NOMO-1 (cell line): ENCODE measurements at regions not wholly inside any gene's neighbourhood (a gene's known extent, or its start where the extent isn't known, plus 50 kb on each side); places are given as distances from the start of the nearest gene placed in this dataset.
"Not testable (repeated sequence)": the region's sequence is repeated elsewhere in the genome, so short reads cannot be mapped to it uniquely, and the experiment has no call there.

Experiments
- DNase-seq, 2 experiments: peaks; one replicate each; lab custom pipeline; 2025; ENCODE audit not compliant: unreplicated experiment in 2 of 2; lab: John Stamatoyannopoulos, UW

DNA sequence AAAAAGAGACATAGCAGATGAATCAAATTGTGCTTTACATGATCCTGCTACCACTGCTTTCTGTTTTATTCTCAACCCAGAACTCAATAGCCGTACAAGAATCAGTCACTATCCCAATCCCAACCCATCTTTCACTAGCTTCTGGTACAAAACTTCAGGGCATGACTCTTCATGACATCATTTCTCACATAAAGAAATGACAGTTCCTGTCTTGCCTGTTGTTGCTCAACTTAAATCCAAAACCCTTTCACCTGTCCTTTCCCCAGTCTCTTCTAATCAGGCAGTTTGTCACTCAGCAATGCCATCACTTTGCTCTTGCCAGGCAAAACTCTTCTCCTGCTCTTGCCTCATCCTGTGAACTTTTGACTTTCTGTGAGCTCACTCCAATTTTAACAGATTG is 962.8 kb downstream of the GALC start:
- DNase-seq: no peak

DNA sequence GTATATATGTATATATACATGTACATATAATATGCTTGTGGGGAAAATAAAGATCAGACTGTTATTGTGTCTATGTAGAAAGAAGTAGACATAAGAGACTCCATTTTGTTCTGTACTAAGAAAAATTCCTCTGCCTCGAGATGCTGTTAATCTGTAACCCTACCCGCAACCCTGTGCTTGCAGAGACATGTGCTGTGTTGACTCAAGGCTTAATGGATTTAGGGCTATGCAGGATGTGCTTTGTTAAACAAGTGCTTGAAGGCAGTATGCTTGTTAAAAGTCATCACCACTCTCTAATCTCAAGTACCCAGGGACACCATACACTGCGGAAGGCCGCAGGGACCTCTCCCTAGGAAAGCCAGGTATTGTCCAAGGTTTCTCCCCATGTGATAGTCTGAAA is 972.9 kb downstream of the GALC start:
- not testable (repeated sequence) for DNase-seq

DNA sequence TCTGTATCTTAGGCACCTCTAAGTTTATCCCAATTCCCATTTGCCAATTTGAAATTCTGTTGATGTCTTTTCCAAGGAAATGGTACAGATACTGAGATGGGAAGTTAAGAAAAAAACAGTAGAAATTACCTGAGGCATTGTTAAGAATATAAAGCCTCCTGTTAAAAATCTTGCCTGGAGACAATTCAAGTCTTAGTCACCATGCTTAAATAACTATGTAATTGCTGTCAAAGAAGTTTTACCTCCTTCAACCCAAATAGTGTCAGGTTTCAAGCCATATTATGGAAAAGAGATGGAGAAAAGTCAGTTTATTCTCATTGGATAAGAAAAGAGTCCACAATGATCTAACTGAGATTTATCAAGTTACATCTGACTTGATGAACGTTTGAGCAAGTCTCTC is 974.7 kb downstream of the GALC start:
- no peak for DNase-seq

DNA sequence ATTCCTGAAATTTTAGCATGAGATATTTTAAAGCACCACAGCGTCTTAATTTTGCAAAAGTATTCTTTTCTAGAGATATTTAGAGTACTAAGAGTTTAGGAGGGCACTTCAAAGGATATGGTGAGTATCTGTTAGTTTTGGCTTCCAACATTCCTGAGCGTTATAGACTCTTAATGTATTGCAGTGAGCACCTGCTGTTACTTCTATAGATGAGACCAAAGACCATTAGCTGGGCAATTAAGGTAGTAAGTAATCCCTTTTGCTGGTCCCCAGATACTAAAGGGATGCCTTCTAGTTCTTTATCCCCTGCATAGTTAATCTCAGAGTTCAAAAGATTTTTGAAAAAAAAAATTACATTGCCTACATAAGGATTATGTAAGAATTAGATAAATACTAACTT is 975.6 kb downstream of the GALC start:
- DNase-seq: no peak

DNA sequence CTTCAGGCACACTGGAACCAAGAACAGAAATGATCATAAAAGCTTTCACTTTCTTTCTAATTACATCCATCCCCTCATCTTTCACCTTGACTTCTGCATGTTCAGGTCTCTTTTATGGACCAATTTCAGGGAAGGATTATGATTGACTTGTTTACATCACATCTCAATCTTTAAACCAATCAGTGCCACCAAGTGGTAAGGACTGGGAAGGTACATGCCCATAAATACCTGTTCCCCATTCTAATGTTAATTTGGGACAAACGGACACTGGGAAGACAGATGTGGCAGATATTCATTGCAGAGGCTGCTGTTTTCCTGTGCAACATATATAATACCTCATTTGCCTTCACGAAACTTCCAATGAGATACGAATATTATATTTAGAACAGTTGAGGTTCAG is 978.1 kb downstream of the GALC start:
- DNase-seq: no peak

DNA sequence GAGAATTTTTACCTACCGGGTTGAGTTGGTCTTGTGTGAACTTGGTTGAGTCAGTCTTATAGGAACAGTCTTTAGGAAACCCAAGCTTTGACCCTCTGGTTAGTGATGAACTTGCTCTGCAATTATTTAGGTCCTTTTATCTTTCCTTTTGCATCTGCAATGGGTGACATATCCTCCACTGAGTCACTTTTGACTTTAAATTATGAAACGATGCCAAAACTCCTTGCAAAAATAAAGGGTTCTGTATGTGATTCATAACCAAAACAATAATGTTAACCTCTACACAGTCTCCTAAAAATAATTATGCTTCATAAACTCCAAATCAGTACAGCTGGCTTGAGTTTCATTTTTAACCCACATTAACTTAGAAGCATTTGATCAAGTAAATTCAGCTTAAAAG is 979.4 kb downstream of the GALC start:
- no peak for DNase-seq

DNA sequence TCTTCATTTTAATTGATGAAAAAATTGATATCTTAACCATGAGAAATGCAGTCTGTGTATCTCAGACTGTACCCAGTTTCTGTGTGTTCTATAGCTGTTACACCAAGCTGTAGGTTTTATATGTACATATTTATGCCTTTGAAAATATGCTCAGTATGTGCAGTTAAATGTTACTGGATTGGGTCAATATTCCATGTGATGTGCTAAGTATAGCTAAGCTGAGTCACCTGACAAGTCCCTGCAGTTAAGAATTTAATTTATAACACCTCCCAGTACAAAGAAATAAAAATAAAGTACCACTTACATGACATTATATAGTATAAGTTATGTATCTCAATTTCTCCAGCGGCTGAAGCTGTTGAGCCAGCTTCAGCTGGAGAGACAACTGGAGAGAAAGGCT is 984.0 kb downstream of the GALC start:
- no peak for DNase-seq

DNA sequence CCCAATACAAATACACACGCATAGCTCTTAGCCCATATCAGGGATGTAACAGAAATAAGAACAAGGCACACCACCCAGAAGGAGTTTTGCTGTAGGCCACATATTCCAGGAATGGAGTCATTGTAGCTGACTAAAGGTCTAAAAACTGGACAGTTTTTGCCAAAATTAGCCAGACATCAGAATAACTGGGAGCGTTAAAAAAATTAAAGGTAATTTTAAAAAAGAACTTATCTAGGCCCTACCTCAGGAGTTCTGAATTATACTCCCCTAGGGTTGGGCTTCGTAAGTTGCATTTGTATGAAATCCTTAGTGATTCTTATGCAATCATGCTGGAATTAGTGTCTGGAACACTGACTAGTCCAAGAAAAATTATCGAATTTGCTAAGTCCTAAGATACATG is 987.7 kb downstream of the GALC start:
- DNase-seq: no peak

DNA sequence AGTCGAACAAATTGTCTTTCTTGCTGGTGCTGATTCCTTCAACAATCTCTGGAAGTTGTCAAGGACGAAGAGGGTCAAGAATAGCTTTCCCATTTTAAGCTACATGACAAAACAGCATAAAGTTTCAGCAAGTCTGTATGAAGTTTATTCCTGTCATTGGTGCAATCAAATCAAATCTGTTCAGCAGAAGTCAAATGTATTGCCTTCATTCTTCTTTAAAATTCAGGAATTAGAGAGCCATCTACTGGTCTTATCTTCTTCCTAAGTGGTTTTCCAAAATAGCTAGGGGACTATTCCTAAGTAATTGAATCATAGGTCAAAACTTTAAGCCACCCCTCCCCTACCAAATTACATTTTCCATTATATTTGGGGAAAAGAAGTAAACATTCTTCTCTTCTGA is 990.2 kb downstream of the GALC start:
- DNase-seq: no peak

DNA sequence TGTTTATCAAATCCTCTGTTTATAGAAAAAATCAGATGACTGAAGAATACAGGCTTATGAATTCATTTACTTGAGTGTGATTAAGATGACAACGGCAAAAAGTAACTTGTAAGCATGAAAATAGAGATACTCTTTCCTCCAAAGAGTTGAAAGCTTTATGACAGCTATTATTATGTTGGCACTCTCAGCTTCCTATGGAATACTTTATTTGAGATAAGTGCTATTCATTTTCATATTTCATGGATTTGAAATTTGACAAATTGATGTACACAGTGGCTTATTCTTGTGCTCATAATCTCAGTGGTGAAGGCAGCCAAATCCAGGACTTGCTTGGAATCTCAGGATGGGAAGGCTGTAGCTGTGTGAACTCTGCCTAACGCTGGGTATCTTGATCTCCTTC is 991.6 kb downstream of the GALC start:
- no peak for DNase-seq

DNA sequence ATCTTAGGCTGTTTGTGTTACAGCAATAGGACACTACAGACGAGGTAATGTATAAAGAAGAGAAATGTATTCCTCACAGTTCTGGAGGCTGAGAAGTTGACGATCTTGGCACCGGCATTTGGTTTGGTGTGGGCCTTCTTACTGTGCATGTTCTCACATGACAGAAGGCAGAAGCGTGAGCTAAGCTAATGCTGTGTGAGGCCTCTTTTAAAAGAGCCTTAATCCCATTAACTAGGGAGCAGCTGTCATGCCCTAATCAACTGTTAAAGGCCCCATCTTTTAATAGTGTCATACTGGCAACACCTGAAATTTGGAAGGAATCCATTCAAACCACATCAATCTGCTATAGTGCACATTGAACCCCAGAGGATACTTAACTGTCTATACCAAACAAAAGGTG is 992.9 kb downstream of the GALC start:
- no peak for DNase-seq

DNA sequence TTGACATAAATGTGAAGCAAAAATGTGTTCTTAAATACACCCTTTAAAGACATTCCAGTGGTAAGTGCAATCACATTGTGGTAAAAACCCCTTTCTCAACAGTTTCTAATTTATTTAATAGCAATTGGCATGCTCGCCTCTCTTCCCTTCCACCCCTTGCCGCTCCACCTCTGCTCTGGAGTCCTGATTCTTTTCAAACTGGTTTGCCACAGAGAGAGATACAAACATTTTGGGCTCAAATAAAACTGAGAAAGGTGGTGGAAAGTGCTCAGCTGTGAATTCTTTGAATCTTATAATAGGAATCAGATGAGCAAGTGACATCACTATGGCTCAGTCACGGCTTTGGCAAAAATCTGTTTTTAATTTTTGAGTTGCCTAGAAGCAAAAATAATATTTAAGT is 993.9 kb downstream of the GALC start:
- DNase-seq: no peak

DNA sequence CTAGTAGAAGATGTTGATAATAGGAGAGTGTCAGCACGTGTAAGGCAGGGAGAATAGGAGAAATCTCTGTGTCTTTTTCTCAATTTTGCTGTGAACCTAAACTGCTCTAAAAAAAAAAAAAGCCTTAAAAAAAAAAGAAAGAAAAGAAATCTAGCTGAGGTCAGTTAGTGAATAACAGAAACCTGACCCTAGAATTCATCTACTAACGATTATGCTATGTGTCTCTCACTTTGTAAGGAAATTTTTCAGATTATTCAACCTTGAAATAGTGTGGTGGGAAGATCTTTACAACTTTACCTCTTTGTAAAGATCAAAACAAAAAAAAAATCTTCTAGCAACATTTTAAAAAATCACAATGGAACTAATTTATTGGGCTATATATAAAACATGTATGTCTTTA is 995.7 kb downstream of the GALC start:
- no peak for DNase-seq

DNA sequence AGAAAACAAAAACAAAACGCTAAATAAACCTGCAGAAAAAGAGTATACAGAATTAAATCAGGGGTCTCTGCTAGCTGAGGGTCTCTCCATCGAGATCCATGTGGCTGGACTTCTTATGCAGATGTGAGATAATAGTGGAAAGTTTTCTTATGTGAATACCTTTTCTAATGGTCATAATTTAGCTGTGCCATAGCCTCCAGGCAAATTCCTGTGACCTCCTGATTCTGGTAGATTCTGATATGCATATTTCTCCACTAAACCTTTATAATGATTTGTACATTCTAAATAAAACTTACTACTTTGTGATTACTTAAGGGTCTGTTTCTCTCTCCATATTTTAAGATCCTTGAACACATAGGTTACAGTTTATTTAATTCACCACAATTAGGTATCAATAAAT is 1002.6 kb downstream of the GALC start:
- no peak for DNase-seq

DNA sequence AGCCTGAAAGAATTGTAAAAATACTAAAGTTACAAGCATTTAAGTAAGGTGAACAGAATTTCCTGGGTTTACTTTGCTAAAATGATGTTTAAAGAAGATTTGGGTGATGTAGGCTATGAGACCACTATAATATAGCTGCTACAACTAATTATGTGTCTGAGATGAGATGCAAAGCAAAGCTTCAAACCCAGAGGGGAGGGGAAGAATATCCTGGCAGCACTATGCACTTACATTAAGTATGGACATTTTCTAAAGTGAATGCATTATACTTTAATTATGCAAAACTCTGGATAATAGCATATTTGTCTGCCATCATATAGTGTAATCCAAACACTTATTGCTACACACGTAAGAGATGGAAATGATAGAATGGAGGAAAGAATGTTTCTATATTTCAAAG is 1003.7 kb downstream of the GALC start:
- DNase-seq: no peak

DNA sequence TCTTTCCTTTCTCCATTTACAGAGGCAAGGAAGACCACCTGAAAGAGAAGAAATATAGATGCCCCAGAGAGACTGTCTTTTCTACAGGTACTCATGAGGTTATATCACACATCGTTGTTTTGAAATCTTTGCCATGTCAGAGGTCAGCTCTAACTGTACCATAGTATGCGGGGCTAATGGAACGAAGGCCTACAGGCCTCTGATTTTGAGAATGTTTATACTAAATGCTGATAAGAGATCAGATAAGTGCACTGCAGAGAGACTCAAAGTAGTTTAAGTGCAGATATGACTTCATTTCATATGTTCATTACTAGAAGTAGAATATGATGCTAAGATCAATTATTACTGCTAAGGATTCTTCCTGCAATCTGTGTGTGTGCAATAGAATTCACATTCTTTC is 1005.0 kb downstream of the GALC start:
- no peak for DNase-seq

DNA sequence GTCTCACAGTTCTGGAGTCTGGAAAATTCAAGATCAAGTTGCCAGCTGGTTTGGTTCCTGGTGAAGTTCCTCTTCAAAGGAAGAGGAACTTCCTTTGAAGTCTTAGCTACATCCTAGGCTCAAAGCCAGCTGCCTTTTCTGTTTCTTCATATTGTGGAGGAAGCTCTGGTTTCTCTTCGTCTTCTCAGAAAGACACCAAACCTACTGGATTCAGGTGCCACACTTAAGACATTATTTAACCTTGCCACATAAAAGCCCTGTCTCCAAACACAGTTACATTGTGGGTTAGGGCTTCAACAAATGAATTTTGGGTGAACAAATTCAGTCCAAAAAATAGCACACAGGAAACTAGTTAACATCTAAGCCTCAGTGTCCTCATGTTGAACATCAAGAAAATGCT is 1019.8 kb downstream of the GALC start:
- DNase-seq: no peak

DNA sequence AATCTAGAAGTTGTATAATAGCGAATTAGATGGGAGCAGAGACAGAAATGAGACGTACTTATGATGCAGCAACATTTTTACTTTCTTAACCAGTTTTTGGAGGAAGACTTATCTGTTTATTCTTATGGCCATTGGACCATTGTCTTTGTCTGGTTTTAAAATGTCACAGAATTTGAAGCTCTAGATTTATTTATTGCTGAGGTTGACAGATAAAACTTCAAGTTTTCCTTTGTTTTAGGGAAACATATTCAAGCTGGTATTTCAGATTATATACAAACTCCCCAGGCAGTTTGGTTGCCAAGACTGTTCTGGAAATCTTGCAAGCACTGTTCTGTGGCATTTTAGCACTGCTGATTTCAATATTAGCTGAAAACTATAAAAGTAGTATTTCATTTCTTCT is 1021.7 kb downstream of the GALC start:
- no peak for DNase-seq

DNA sequence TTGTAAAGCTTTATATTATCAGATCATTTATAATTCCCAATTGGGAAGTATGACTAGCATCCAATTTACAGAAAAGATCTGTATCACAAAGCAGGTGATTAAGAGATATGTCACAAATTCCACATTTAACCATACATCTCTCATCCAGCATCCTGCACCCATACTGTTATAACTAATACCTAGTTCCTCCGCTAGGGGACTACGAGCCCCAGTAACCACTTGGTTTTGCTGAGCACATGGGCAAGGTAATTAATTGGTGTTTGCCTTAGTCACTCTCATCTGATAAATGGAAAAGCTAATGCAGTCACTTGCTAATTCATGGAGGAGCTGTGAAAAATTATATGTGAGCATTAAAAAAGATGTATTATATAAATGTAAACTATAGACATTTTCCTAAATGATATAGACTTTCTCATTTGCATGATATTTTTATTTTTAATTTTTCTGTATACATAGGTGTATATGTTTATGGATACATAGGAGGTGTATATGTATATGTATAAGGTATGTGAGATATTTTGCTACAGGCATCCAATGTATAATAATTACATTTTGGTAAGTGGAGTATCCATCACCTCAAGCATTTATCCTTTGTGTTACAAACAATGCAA is 1031.8 kb downstream of the GALC start:
- DNase-seq: peak in 1 of 2 experiments; percentile 3

DNA sequence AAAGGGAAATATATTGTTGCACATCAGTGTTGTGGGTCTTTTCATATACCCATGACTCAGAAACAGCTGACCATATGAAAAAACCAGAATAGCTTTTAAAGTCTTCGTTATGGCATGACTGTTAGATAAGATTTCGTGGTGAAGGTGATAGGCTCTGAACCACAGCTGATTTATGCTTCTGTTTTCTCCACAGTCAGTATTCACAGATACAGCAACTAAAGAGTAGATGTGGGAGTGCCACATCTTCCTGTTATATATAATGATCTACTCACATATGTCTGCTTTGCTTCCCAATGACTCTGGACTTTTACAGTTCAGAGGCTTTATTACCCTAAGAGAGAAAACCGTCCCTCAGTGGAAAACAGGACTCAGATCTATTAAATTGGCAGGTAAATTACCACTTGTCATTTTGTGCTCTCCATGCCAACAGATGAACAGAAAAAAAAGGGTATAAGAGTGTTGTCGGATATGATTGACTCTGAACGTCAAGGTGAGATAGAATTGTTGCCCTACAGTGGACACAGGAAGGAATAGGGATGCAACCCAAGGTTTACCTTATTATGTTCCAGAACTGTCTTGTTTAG is 1037.1 kb downstream of the GALC start:
- no peak for DNase-seq

DNA sequence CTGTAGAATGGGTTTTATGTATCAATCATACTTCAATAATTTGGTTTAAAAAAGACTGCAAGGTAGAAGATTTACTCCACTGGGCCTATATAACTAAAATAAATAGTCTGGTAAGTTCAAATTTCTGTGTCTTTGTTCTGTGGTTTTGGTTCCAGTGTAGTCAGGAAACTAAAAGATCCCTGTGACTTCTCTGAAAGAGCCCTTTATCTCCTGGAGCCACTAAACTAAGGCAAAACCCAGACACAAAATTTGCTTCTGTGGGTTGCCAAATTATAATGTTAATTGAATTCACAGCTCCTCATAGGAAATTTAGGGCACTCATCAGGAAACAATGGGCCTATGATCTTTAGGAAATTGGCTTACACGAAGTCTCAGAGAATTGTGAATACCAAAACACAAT is 1038.4 kb downstream of the GALC start:
- no peak for DNase-seq

DNA sequence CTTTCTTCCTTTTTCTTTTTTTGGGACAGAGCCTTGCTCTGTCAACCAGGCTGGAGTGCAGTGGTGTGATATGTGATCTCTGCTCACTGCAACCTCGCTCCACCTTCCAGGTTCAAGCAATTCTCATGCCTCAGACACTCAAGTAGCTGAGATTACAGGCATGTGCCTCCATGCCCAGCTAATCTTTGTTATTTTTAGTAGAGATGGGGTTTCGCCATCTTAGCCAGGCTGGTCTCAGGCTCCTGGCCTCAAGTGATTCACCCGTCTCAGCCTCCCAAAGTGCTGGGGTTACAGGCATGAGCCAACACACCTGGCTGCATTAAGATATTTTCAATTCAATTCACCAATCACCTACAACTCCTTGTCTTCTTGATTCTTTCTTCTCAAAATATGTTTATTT is 1046.5 kb downstream of the GALC start:
- no peak for DNase-seq

DNA sequence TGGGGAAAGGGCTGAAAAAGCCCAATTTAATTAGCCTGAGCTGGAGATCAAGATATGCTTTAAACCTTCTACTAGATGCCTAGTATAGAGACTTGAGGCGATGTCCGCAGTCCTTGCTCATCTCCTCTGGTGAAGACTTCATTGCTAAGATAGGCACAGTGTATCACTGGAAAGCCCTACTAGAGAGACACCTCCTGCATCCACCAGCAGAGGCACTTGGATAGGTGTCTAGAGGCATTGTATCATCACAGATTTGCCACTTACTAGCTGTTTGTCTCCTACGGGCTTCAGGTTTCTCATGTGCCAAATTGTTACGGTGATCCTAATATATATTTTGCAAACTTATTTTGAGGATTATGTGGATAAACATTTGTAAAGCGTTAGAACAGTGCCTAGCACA is 1048.5 kb downstream of the GALC start:
- no peak for DNase-seq
